GM18870 (cell line): ENCODE measurements at regions not wholly inside any gene's neighbourhood (a gene's known extent, or its start where the extent isn't known, plus 50 kb on each side); places are given as distances from the start of the nearest gene placed in this dataset.
A peak's percentile ranks its signal among the peaks of the same experiment; 100 is the strongest.
"Not testable (repeated sequence)": the region's sequence is repeated elsewhere in the genome, so short reads cannot be mapped to it uniquely, and the experiment has no call there.

Experiments
- ATAC-seq: cut with Tn5 transposase; IDR thresholded peaks from one replicate; pipeline ENCODE4 v1.9.1; 2021; ENCODE audit warnings: moderate library complexity; ENCODE audit not compliant: unreplicated experiment

GRCh38 chr5:89071101-89071940, 188.3 kb upstream of the MEF2C start:
- ATAC-seq: peak; percentile 75

GRCh38 chr5:89069591-89069990, 186.6 kb upstream of the MEF2C start:
- ATAC-seq: no peak

GRCh38 chr5:89067362-89067761, 184.4 kb upstream of the MEF2C start:
- no peak for ATAC-seq

- peak; percentile 86 for ATAC-seq
Observed at GRCh38 chr5:89065919-89066318, 182.9 kb upstream of the MEF2C start.

- ATAC-seq: no peak
Observed at GRCh38 chr5:89064736-89065135, 181.8 kb upstream of the MEF2C start.

- peak; percentile 84 for ATAC-seq
Observed at GRCh38 chr5:89064054-89064453, 181.1 kb upstream of the MEF2C start.

GRCh38 chr5:89060768-89061167, 177.8 kb upstream of the MEF2C start:
- ATAC-seq: no peak

- no peak for ATAC-seq
Observed at GRCh38 chr5:89059274-89059673, 176.3 kb upstream of the MEF2C start.

GRCh38 chr5:89055695-89056085, 172.7 kb upstream of the MEF2C start:
- ATAC-seq: no peak

- no peak for ATAC-seq
Observed at GRCh38 chr5:89055015-89055694, 172.2 kb upstream of the MEF2C start.

GRCh38 chr5:89053547-89053946, 170.6 kb upstream of the MEF2C start:
- ATAC-seq: no peak

- ATAC-seq: not testable (repeated sequence)
Observed at GRCh38 chr5:89050062-89050461, 167.1 kb upstream of the MEF2C start.

- ATAC-seq: no peak
Observed at GRCh38 chr5:89047571-89047970, 164.6 kb upstream of the MEF2C start.

GRCh38 chr5:89045216-89045615, 162.2 kb upstream of the MEF2C start:
- no peak for ATAC-seq

GRCh38 chr5:89044674-89045200, 161.8 kb upstream of the MEF2C start:
- no peak for ATAC-seq

- ATAC-seq: peak; percentile 86
Observed at GRCh38 chr5:89043676-89044075, 160.7 kb upstream of the MEF2C start.

GRCh38 chr5:89042746-89043145, 159.8 kb upstream of the MEF2C start:
- ATAC-seq: no peak

- no peak for ATAC-seq
Observed at GRCh38 chr5:89041976-89042375, 159.0 kb upstream of the MEF2C start.

- no peak for ATAC-seq
Observed at GRCh38 chr5:89041249-89041779, 158.3 kb upstream of the MEF2C start.

- no peak for ATAC-seq
Observed at GRCh38 chr5:89036704-89037489, 153.9 kb upstream of the MEF2C start.

- ATAC-seq: no peak
Observed at GRCh38 chr5:89036166-89036565, 153.2 kb upstream of the MEF2C start.
